Transverse colon (tissue), 3 donors: ENCODE measurements at regions not wholly inside any gene's neighbourhood (a gene's known extent, or its start where the extent isn't known, plus 50 kb on each side); places are given as distances from the start of the nearest gene placed in this dataset.

Experiments
- EP300 ChIP-seq: sonication (generic); formaldehyde crosslinking; IDR thresholded peaks from one replicate; pipeline ENCODE4 v1.6.1; 2017; ENCODE audit warnings: antibody characterized with exemption, low read depth
- TF ChIP-seq, protein P1 (sequence below), 5 experiments: fragments of 200-600 bp in 3 of 5; fragments of 450-650 bp in 2 of 5; sonication (generic) in 3 of 5; IDR thresholded peaks; 1 replicate in 2 of 5; 2 replicates in 3 of 5; pipeline ENCODE4 v1.5.1; 2016 to 2017; ENCODE audit warnings: antibody characterized with exemption in 5 of 5, inconsistent platforms in 3 of 5, mild to moderate bottlenecking in 2 of 5, moderate library complexity in 1 of 5

DNA sequence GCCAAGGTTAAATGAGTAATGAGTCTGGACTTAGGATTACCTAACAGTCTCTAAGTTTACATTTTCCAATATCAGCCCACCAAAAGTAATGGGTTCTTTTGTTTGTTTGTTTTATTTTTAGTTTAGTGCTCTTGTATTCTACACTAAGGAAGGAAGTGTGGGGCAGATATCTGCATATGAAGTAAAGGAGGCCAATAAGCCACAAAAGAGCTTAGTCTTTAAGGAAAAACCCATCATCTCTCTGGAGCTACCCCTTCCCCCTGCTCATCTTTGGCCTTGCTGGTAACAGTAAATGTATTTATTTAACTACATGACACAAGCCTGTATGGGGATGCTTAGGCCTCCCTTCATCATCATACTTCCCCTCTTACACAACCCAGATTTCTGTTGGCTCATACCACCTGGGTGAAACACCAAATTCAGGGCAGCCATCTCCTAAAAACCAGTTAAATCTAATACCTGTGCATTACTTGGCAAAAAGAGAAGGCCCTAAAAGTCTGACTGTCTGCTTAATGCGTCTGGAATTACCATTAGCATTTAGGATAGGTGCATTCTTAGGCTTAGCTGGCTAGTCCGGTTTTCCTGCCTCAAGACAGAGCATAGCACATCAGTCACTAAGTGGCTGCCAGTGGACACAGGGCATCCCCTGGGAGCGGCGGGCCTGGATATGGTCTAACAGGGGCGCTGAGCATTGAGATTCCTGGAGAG lies 96.8 kb upstream of the ADGRL2 start:
- TF ChIP-seq, protein P1, sequence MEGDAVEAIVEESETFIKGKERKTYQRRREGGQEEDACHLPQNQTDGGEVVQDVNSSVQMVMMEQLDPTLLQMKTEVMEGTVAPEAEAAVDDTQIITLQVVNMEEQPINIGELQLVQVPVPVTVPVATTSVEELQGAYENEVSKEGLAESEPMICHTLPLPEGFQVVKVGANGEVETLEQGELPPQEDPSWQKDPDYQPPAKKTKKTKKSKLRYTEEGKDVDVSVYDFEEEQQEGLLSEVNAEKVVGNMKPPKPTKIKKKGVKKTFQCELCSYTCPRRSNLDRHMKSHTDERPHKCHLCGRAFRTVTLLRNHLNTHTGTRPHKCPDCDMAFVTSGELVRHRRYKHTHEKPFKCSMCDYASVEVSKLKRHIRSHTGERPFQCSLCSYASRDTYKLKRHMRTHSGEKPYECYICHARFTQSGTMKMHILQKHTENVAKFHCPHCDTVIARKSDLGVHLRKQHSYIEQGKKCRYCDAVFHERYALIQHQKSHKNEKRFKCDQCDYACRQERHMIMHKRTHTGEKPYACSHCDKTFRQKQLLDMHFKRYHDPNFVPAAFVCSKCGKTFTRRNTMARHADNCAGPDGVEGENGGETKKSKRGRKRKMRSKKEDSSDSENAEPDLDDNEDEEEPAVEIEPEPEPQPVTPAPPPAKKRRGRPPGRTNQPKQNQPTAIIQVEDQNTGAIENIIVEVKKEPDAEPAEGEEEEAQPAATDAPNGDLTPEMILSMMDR (IDR thresholded peaks at IDR 0.05): no peak
- TF ChIP-seq EP300: no peak
